HG03108 (cell line): ENCODE measurements at regions not wholly inside any gene's neighbourhood (a gene's known extent, or its start where the extent isn't known, plus 50 kb on each side); places are given as distances from the start of the nearest gene placed in this dataset.

Experiments
- ATAC-seq: cut with Tn5 transposase; IDR thresholded peaks from one replicate; pipeline ENCODE4 v1.9.1; 2021; ENCODE audit warnings: moderate library complexity; ENCODE audit not compliant: unreplicated experiment

DNA sequence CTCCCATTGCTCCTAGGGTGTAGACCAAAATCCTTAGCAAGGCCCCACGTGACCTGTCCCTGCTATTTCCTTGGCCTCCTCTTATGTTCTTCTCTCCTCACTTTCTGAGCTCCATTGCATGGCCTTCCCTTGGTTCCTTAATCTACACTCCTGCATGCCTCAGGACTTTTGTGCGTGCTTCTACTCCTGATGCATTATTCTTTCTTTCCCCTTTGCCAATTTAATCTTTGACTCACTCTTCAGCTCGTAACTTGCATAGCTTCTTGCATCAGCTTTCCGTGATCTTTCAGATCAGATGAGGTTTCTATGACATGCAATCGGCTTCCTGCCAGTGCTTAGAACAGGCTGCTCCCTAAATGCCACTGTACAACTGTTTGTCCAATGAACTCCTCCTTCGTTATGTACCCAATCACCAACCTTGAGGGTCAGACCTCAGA, 261.6 kb upstream of the CADM1 start:
- no peak for ATAC-seq

DNA sequence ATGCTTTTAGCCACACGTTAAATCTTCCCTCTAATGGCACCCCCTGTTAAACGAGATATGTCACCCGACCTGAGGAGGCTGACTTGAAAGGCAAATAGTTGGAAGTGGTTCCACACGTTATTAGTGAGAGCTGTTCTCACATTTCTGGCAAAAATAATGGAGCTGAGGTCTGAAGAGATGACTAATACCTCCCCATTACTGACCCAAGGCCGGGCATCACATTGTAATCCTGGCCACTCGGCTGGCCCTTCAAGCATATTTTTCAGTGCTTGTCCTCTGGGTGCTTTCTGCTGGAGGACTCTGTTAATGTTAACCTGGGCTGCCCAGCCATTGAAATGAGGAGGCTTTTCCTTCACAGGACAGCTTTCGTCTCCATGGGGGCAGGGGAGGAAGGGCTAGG, 260.0 kb upstream of the CADM1 start:
- ATAC-seq: no peak

GRCh38 chr11:115761817-115762216, 257.6 kb upstream of the CADM1 start:
- no peak for ATAC-seq

- ATAC-seq: no peak
Measured at GRCh38 chr11:115761348-115761747, 257.1 kb upstream of the CADM1 start.

DNA sequence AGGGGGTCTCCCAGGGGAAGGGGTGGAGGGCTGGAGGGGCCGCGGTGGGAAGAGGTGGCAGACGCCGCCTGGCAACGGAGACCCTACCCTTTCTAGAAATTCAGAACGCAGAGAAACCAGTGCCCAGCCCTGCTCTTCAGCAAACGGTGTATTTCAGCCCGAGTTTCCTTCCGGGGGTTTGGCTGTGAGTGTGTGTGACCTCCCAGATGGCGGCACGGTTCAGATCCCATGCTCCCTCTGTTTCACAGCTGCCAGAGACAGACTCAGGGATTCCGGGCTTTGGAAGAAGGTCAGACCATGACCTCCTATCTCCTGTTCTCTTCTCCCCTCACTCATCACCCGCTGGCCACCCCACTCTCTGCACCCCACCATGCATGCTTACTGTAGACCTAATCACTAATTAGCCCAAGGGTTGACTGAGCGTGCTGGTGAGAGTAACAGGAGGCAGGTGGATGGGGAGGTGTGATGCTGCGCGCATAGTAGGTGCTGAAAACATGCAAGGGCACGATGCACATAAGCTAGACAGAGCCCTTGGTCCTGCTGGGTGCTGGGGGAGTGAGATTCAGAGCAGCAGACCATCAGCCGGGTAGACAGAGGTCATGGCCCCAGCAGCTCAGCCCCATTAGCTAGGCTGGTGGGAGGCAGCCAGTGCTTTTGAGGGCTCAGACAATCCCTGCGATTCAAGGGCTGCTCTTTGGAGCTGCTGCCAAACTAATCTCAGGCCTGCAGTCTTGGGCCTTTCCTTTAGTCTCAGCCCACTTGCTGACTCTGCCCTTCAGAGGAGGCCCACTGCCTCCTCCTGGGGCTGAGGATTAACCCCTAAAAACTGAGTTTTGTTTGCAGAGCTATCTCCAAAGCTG, 256.5 kb upstream of the CADM1 start:
- no peak for ATAC-seq

DNA sequence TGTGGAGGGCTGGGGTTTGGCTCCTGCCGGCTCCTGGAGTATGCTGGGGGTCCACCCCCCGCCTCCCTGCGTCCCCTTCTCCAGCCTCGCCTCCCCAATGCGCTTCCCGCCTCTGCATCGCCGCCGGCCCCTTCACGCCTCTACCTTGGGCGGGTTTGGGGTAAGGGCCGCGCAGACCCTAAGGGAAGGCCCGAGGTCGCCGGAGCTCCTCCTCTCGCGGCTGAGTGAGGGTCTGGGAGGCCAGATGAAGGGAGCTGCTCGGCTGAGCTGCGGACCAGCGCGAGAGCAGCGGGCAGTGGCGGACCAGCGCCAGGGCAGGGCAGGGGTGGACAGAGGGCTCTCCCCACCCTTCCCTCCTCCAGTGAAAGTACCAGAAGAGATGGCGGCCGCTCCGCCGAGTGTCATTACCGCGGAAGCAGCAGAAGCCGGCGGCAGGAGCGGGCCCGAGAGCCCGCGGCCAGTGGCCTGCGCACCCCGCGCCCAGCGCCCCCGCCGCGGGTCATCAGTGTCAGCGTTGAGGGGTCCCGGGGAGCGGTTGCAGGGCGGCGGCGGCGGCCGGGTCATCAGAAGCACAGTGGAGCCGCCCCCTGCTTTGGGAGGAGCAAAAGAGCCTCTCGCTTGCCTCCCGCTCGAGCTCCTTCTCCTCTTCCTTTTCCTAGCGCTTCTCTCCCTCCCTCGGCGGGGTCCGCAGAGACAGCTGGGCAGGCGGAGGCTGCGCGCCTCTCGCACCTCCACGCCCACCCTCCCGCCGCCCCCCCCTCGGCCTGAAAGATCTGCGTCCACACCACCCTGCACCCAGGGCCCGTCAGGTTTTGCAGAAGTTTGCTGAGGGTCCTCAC, 255.6 kb upstream of the CADM1 start:
- ATAC-seq: no peak

DNA sequence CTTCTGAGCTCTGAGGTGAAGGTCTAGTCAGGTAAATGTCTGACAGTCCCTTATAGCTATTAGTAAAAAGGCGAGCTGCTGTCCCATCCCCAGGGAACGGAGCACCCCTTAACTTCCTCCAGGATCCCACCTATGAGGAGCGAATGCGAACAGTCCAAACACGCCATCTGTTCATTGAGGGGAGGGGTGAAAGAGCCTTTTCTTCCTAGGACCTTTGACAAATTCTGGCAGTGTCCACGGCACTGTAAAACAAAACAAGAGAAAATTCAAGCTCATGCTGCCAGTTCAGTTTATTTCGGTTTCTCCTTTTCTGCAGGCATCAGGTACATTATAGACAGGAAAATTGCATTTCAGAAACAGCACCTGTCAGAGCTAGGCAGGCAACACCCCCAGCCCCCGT, 253.8 kb upstream of the CADM1 start:
- no peak for ATAC-seq

DNA sequence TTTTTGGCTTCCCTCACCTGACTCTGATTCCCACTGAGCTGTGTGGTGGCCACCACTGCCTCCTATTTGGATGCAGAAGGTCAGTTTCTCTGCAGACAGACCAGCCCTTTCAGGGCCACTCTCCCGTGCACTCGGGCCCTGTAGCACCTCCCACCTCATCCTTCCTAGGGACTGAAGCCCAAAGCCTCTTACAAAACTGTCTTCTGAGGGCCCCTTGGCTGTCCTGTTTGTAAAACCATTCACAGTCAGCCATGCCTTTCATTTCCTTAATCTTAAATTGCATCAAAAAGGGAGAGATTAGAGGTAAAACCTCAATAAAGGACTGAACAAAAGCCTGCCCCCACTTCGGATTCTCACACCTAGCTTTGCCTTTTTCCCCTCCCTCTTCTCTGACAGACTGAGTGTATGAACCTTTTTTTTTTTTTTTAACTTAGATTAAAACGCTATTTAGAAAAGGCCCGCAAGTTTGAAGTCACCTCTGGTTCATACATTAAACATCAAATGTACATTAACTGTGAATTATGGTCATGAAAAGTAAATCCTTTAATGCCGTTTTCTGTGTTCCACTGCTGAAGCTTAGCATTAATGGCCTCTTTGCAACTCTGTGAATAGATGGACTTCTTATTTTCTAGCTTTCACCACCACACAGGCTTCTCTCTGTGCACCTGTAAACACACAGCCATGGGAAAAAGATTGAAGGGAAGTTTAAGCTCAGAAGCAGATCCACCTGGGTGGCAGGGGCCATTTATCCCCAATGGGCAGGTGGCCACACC, 247.2 kb upstream of the CADM1 start:
- no peak for ATAC-seq

- ATAC-seq: no peak
Measured at GRCh38 chr11:115745610-115746512, 241.6 kb upstream of the CADM1 start.

DNA sequence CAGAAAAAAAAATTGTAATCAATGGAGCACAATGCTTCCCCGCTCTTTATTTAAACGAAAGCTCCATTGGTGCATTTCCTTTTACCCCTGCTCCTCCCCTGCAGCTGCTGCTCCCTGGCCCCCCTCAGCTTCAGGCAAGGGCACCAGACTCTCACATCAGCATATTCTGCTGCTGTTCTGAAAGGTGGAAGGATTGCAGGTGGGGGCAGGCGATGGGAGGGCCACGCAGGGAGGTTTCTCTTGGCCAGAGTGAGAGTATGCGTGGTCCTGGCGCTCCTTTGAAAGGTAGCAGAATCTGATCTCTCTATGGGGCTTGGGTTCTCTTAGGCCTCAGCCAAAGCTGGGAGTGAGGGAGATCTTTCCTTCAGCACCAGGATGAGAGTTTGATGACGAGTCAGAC, 240.9 kb upstream of the CADM1 start:
- no peak for ATAC-seq

DNA sequence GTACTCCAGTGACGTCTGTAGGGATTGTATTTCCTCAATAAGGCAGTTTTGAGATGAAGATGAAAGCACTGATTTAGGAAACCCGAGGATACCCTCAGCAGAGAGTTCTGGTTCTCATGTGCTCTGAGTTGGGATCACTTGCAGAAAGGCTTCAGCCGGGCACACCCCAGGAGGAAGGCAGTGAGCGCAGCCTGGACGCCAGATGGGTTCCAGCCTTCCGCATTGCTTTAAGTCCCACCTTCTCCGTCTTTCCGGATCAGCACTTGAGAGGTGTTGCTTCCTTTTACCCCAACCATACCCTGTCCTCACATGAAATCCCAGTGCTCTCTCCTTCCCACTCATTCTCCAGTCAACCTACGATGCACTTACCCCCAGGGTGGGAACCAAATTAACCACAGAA, 239.5 kb upstream of the CADM1 start:
- no peak for ATAC-seq

GRCh38 chr11:115741376-115742107, 237.3 kb upstream of the CADM1 start:
- no peak for ATAC-seq

DNA sequence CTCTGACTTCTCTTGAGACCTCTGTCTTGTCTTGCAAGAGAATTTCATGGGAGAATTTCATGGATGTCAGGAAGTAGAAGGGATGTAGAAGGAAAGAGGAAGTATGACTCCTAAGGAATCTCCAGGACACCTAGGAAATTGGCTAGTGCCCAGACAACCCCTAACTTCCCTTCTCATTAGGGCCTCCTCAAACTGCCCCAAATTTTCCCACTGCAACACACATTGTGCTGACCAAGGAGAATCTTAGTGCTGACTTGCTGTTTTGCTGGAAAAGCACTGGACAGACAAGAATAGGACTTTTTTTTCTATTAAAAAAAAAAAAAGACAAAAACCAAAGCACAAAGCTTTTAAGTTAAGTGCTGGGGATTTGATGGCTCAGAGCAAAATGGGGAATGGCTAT, 236.1 kb upstream of the CADM1 start:
- ATAC-seq: no peak

GRCh38 chr11:115739878-115740277, 235.7 kb upstream of the CADM1 start:
- ATAC-seq: no peak

DNA sequence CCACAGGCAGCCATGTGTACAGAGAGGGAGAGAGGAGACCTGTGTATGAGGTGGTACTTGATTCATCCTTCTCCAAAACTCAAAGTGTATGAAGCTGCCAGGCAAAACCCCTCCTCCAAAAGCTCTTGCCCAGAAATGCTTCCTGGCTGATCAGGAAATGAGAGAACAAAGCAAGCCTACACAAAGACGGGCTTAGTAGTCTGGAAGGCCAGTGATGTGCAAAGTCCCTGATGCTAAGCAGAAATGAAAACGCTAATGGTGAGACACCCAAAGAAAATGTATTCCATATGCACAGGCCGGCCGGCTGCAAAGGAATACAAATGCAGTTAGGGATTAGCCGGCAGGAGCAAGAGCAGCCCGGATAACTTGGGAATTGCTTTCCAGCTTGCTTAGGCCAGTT, 234.9 kb upstream of the CADM1 start:
- no peak for ATAC-seq

DNA sequence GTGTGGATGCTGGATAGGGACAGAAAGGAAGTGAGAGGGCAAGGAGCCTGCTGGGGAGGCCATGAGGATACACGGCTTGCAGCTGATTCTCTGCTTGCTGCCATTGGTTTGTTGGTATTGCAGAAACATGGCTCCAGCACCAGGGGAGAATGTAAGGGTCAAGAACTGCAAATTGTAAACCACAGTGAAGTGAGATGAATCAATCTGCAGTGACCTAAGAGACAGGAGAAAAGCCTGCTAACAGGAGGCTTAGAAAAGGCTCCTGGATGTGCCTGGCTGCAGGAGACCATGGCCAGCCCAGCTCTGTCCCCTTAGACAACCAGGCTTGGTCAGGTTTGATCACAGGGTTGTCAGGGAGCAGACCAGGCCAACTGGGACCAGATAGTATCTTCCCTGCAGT, 233.7 kb upstream of the CADM1 start:
- no peak for ATAC-seq

- no peak for ATAC-seq
Measured at GRCh38 chr11:115736146-115736545, 231.9 kb upstream of the CADM1 start.

- no peak for ATAC-seq
Measured at GRCh38 chr11:115724666-115725065, 220.5 kb upstream of the CADM1 start.

DNA sequence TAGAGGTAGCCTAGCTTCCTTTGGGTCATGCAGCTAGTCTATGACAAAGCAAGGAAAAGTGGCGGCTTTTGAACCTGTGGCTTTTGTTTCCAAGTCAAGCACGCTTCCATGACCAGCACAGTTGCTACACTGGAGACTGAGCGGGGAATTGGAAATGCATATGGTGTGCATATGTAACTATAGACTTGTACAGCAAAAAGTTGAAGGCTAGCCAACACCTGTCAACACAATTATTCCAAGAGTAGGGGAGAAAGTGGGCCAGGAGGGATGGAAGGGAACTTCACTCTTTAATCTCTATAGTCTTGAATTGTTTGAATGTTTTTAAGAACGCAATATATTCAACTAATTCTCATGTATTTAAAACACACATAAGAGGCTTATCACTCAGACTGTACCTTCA, 218.5 kb upstream of the CADM1 start:
- ATAC-seq: no peak
